ENCODE measurements at regions not wholly inside any gene's neighbourhood (a gene's known extent, or its start where the extent isn't known, plus 50 kb on each side); places are given as distances from the start of the nearest gene placed in this dataset.
"Not testable (repeated sequence)": the region's sequence is repeated elsewhere in the genome, so short reads cannot be mapped to it uniquely, and the experiment has no call there.

- no peak for DNase-seq
- no peak overlapping the region for H3K4me3 Mint-ChIP-seq
- H3K27me3 Mint-ChIP-seq: peaks cover 10% of the 10 kb centered on the region
- no peaks in the 10 kb centered on the region for H3K9me3 Mint-ChIP-seq
- no peaks in the 10 kb centered on the region for H3K4me1 Mint-ChIP-seq (ENCODE audit: low read depth)
- no peaks in the 10 kb centered on the region for H3K36me3 Mint-ChIP-seq (ENCODE audit: low read depth)
- H3K27ac Mint-ChIP-seq: no peak overlapping the region
These were observed 102.5 kb upstream of the EEF2KMT start for GRCh38 chr16:5200123-5200522.

GRCh38 chr16:5196204-5196603 is 98.6 kb upstream of the EEF2KMT start:
- H3K4me1 Mint-ChIP-seq (ENCODE audit: low read depth): no peaks in the 10 kb centered on the region
- DNase-seq: no peak
- H3K27ac Mint-ChIP-seq: no peak overlapping the region
- no peaks in the 10 kb centered on the region for H3K9me3 Mint-ChIP-seq
- no peak overlapping the region for H3K4me3 Mint-ChIP-seq
- H3K27me3 Mint-ChIP-seq: peaks cover 10% of the 10 kb centered on the region
- no peaks in the 10 kb centered on the region for H3K36me3 Mint-ChIP-seq (ENCODE audit: low read depth)

DNA sequence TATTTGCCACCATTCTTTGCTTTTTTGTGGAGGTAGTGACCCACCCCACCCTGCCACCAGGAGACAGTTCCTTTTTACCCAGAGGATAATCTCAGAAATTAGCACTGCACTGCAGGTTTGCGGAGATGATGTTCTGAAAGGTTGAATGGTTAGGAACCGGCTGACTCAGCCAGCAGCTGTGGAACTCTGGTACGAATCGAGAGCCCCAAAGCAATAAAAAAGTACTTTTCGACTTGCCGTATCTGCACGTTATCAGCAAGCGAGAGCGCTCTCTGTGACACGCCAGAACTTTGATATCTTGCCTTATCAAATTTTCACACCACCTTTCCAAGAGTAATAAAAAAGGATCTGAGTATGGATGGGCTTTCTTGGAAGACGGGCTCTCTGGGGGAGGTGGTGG is 96.3 kb upstream of the EEF2KMT start:
- Mint-ChIP-seq H3K4me3 (no peak overlapping the region), H3K27ac (no peak overlapping the region), H3K36me3 (ENCODE audit: low read depth) (no peaks in the 10 kb centered on the region), H3K27me3 (peaks cover 13% of the 10 kb centered on the region), H3K4me1 (ENCODE audit: low read depth) (no peaks in the 10 kb centered on the region), H3K9me3 (no peaks in the 10 kb centered on the region)
- no peak for DNase-seq

DNA sequence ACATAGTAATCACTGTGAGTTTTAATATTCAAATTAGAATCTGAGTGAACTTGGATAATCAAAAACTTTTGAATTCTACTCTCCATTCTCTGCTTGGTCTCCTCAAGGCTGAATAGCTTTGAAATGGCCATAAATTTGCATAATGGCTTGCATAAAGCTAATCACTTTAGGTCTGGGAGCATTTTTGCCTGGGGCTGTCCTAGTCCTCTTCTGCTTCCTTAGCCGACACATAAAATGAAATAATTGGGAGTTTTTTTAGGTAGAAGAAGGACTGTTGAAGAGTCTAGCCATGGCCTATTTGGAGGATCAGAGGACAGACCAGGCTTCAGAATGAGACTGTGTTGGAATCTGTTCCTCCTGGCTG is 91.4 kb upstream of the EEF2KMT start:
- Mint-ChIP-seq H3K9me3 (no peaks in the 10 kb centered on the region), H3K4me3 (no peak overlapping the region), H3K27ac (no peak overlapping the region), H3K4me1 (ENCODE audit: low read depth) (no peaks in the 10 kb centered on the region), H3K27me3 (peaks cover 2% of the 10 kb centered on the region), H3K36me3 (ENCODE audit: low read depth) (no peaks in the 10 kb centered on the region)
- DNase-seq: no peak

GRCh38 chr16:5188318-5188988 is 90.9 kb upstream of the EEF2KMT start:
- Mint-ChIP-seq H3K4me3 (no peak overlapping the region), H3K4me1 (ENCODE audit: low read depth) (no peaks in the 10 kb centered on the region), H3K27ac (no peak overlapping the region), H3K36me3 (ENCODE audit: low read depth) (no peaks in the 10 kb centered on the region), H3K9me3 (no peaks in the 10 kb centered on the region), H3K27me3 (peaks cover 2% of the 10 kb centered on the region)
- DNase-seq: no peak

GRCh38 chr16:5187402-5187952 is 89.9 kb upstream of the EEF2KMT start:
- peaks cover 6% of the 10 kb centered on the region for H3K27me3 Mint-ChIP-seq
- no peak for DNase-seq
- no peak overlapping the region for H3K4me3 Mint-ChIP-seq
- no peaks in the 10 kb centered on the region for H3K9me3 Mint-ChIP-seq
- H3K27ac Mint-ChIP-seq: no peak overlapping the region
- no peaks in the 10 kb centered on the region for H3K36me3 Mint-ChIP-seq (ENCODE audit: low read depth)
- no peaks in the 10 kb centered on the region for H3K4me1 Mint-ChIP-seq (ENCODE audit: low read depth)

GRCh38 chr16:5186381-5186903 is 88.8 kb upstream of the EEF2KMT start:
- H3K27me3 Mint-ChIP-seq: peaks cover 6% of the 10 kb centered on the region
- no peaks in the 10 kb centered on the region for H3K36me3 Mint-ChIP-seq (ENCODE audit: low read depth)
- H3K4me1 Mint-ChIP-seq (ENCODE audit: low read depth): no peaks in the 10 kb centered on the region
- H3K27ac Mint-ChIP-seq: no peak overlapping the region
- H3K9me3 Mint-ChIP-seq: no peaks in the 10 kb centered on the region
- no peak overlapping the region for H3K4me3 Mint-ChIP-seq
- DNase-seq: no peak

GRCh38 chr16:5176505-5176904 is 78.9 kb upstream of the EEF2KMT start:
- H3K36me3 Mint-ChIP-seq (ENCODE audit: low read depth): no peaks in the 10 kb centered on the region
- H3K4me1 Mint-ChIP-seq (ENCODE audit: low read depth): no peaks in the 10 kb centered on the region
- H3K4me3 Mint-ChIP-seq: no peak overlapping the region
- H3K27ac Mint-ChIP-seq: no peak overlapping the region
- peaks cover 27% of the 10 kb centered on the region for H3K27me3 Mint-ChIP-seq
- peaks cover 19% of the 10 kb centered on the region for H3K9me3 Mint-ChIP-seq
- no peak for DNase-seq

DNA sequence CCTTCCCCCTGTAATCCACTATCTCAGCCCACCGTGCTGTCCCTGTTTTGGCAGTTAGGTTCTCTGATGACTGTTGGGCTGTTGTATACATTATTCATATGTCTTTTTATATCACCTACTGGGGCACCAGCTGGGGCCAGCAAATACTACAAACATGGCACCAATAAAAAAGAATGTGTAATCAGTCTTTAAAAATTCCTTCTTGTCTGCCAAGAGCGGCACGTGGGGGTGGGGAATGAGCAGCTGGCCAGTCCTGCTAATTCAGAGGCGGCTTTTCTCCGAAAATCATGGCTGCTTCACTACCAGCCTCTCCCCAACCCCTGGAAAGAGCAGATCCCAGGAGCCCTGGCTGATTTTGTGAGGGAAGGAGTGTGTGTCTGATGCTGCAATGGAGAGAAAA is 77.7 kb upstream of the EEF2KMT start:
- H3K27ac Mint-ChIP-seq: no peak overlapping the region
- H3K27me3 Mint-ChIP-seq: peaks cover 25% of the 10 kb centered on the region
- no peaks in the 10 kb centered on the region for H3K4me1 Mint-ChIP-seq (ENCODE audit: low read depth)
- no peak overlapping the region for H3K4me3 Mint-ChIP-seq
- DNase-seq: no peak
- H3K36me3 Mint-ChIP-seq (ENCODE audit: low read depth): no peaks in the 10 kb centered on the region
- H3K9me3 Mint-ChIP-seq: peaks cover 19% of the 10 kb centered on the region

GRCh38 chr16:5166486-5166885 is 68.9 kb upstream of the EEF2KMT start:
- Mint-ChIP-seq H3K27ac (no peak overlapping the region), H3K27me3 (peaks cover 29% of the 10 kb centered on the region), H3K36me3 (ENCODE audit: low read depth) (no peaks in the 10 kb centered on the region), H3K4me3 (no peak overlapping the region), H3K9me3 (peaks cover 7% of the 10 kb centered on the region), H3K4me1 (ENCODE audit: low read depth) (no peaks in the 10 kb centered on the region)
- no peak for DNase-seq

- H3K36me3 Mint-ChIP-seq (ENCODE audit: low read depth); H3K27ac Mint-ChIP-seq: not testable (repeated sequence)
These were observed 67.8 kb upstream of the EEF2KMT start for GRCh38 chr16:5165429-5165828.

GRCh38 chr16:5162801-5163200 is 65.2 kb upstream of the EEF2KMT start:
- H3K4me3 Mint-ChIP-seq; H3K36me3 Mint-ChIP-seq (ENCODE audit: low read depth); DNase-seq; H3K27ac Mint-ChIP-seq; H3K4me1 Mint-ChIP-seq (ENCODE audit: low read depth); H3K9me3 Mint-ChIP-seq: not testable (repeated sequence)
- H3K27me3 Mint-ChIP-seq: peaks cover 26% of the 10 kb centered on the region

More at GRCh38 chr16:5165429-5165828, 67.8 kb upstream of the EEF2KMT start:
- not testable (repeated sequence) for H3K4me1 Mint-ChIP-seq (ENCODE audit: low read depth); DNase-seq; H3K9me3 Mint-ChIP-seq; H3K4me3 Mint-ChIP-seq
- H3K27me3 Mint-ChIP-seq: peaks cover 30% of the 10 kb centered on the region

GRCh38 chr16:5161888-5162287 is 64.3 kb upstream of the EEF2KMT start:
- not testable (repeated sequence) for H3K4me3 Mint-ChIP-seq

DNA sequence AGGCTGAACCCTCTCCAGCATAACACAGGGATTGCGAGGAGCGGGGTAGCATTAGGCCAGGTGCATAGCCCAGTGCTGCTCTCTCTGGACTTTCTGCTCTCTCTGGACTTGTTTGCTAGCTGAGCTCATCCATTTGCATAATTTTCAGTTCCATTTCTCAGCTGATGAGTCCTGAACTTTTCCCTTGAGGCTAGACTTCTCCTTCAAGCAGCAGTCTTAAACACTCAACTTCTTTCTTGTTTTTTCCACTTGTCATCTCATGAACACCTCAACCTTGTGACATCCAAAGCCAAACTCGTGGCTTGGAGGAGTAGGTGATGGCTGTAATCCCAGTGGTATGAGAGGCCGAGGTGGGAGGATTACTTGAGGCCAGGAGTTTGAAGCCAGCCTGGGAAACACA is 62.4 kb upstream of the EEF2KMT start:
- not testable (repeated sequence) for H3K4me3 Mint-ChIP-seq; H3K27me3 Mint-ChIP-seq; H3K4me1 Mint-ChIP-seq (ENCODE audit: low read depth)

More at GRCh38 chr16:5161888-5162287, 64.3 kb upstream of the EEF2KMT start:
- H3K27ac Mint-ChIP-seq; H3K4me1 Mint-ChIP-seq (ENCODE audit: low read depth); H3K9me3 Mint-ChIP-seq; DNase-seq; H3K36me3 Mint-ChIP-seq (ENCODE audit: low read depth): not testable (repeated sequence)
- peaks cover 19% of the 10 kb centered on the region for H3K27me3 Mint-ChIP-seq

GRCh38 chr16:5159537-5159936 is 61.9 kb upstream of the EEF2KMT start:
- not testable (repeated sequence) for H3K27me3 Mint-ChIP-seq; H3K9me3 Mint-ChIP-seq; H3K4me1 Mint-ChIP-seq (ENCODE audit: low read depth); H3K4me3 Mint-ChIP-seq; H3K27ac Mint-ChIP-seq; DNase-seq; H3K36me3 Mint-ChIP-seq (ENCODE audit: low read depth)

More for the DNA sequence above, 62.4 kb upstream of the EEF2KMT start:
- not testable (repeated sequence) for DNase-seq; H3K27ac Mint-ChIP-seq; H3K36me3 Mint-ChIP-seq (ENCODE audit: low read depth); H3K9me3 Mint-ChIP-seq

Data from activated T-cell treated with anti-CD3 and anti-CD28 coated beads, Interleukin-2, amount 50 U/mL, for 24 hours (primary cell).